Upper lobe of left lung (tissue), 4 donors: ENCODE measurements at regions not wholly inside any gene's neighbourhood (a gene's known extent, or its start where the extent isn't known, plus 50 kb on each side); places are given as distances from the start of the nearest gene placed in this dataset.

Experiments
- CTCF ChIP-seq, 6 experiments: fragments of 450-650 bp in 4 of 6; fragments of 200-600 bp in 2 of 6; sonication (generic) in 2 of 6; IDR thresholded peaks; one replicate each; pipeline ENCODE4 v1.5.1; 2016 to 2019; ENCODE audit warnings: antibody characterized with exemption in 6 of 6
- POLR2A ChIP-seq, 4 donors: fragments of 450-650 bp; IDR thresholded peaks; one replicate each; pipeline ENCODE4 v1.5.1; 2016 to 2017; ENCODE audit warnings: antibody characterized with exemption in 4 of 4, mild to moderate bottlenecking in 2 of 4
- POLR2AphosphoS5 ChIP-seq, 2 donors: sonication (generic); formaldehyde crosslinking; IDR thresholded peaks; one replicate each; pipeline ENCODE4 v1.5.1; 2017; ENCODE audit warnings: antibody characterized with exemption in 2 of 2

DNA sequence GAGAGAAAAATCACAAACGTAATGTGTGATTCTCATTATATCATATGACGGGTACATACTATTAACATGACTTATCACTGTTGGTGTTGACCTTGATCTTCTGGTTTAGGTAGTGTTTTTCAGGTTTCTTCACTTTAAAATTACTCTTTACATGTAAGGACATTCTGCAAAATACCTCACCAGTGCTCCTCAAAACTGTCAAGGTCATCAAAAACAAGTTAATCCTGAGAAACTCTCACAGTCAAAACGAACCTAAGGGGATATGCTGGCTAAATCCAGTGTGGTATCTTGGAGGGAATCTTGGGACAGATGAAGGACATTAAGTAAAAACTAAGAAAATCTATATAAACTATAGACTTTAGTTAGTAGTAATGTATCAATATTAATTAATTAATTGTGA, 499.8 kb downstream of the IRS1 start:
- TF ChIP-seq POLR2A (IDR thresholded peaks at IDR 0.05) (no peak), POLR2AphosphoS5 (IDR thresholded peaks at IDR 0.05) (no peak), CTCF (IDR thresholded peaks at IDR 0.05) (no peak)
